ENCODE measurements at regions not wholly inside any gene's neighbourhood (a gene's known extent, or its start where the extent isn't known, plus 50 kb on each side); places are given as distances from the start of the nearest gene placed in this dataset.
A peak's percentile ranks its signal among the peaks of the same experiment; 100 is the strongest.

GRCh38 chr2:184004948-184005672 is 593.2 kb upstream of the ZNF804A start:
- H3K27ac ChIP-seq (ENCODE audit: low read length) = peak overlapping the region; percentile 37
- 77% methylated on average over 2 of the region's 2 CpGs for WGBS
- H3K4me3 ChIP-seq (ENCODE audit: low read length) = no peak overlapping the region
- H3K9me3 ChIP-seq (ENCODE audit: control insufficient read depth, low read length) = no peaks in the 10 kb centered on the region
- no peak for ATAC-seq
- no peaks in the 10 kb centered on the region for H3K4me1 ChIP-seq (ENCODE audit: control insufficient read depth, insufficient read depth, low read length)
- H3K27me3 ChIP-seq (ENCODE audit: control insufficient read depth, insufficient read depth) = no peaks in the 10 kb centered on the region
- no peak for DNase-seq
- intact Hi-C loops (cut with DNase I) = no loop called here

- intact Hi-C loops (cut with DNase I) = no loop called here
- WGBS = 55% methylated on average over 1 of the region's 1 CpG
- Histone ChIP-seq H3K9me3 (ENCODE audit: control insufficient read depth, low read length) (no peaks in the 10 kb centered on the region), H3K4me1 (ENCODE audit: control insufficient read depth, insufficient read depth, low read length) (no peaks in the 10 kb centered on the region), H3K4me3 (ENCODE audit: low read length) (no peak overlapping the region), H3K27ac (ENCODE audit: low read length) (no peak overlapping the region), H3K27me3 (ENCODE audit: control insufficient read depth, insufficient read depth) (no peaks in the 10 kb centered on the region)
- DNase-seq = no peak
- ATAC-seq = no peak
These were observed 591.3 kb upstream of the ZNF804A start for GRCh38 chr2:184006998-184007397.

DNA sequence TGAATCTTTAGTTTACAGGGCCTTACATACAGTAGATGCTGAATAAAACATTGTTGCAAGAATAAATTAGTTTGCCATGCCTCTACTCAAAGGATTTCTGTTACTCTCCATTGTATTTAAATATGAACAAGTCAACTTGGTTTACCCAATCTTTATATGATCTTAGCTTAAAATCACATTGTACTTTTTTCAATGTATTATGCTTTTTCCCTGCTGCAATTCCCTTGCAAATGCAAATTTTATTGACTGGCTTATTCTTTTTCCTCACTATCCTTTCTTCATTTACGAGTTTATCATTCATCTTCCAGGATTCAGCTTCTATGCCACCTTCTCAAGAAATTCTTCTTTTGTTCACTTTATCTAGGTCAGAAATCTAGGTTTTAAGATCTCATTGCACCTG is 571.4 kb upstream of the ZNF804A start:
- 79% methylated on average over 1 of the region's 1 CpG for WGBS
- DNase-seq = no peak
- Histone ChIP-seq H3K4me3 (ENCODE audit: low read length) (no peak overlapping the region), H3K27ac (ENCODE audit: low read length) (no peak overlapping the region), H3K4me1 (ENCODE audit: control insufficient read depth, insufficient read depth, low read length) (no peaks in the 10 kb centered on the region), H3K9me3 (ENCODE audit: control insufficient read depth, low read length) (no peaks in the 10 kb centered on the region), H3K27me3 (ENCODE audit: control insufficient read depth, insufficient read depth) (no peaks in the 10 kb centered on the region)
- no peak for ATAC-seq
- intact Hi-C loops (cut with DNase I) = no loop called here

GRCh38 chr2:184030245-184030644 is 568.1 kb upstream of the ZNF804A start:
- Histone ChIP-seq H3K9me3 (ENCODE audit: control insufficient read depth, low read length) (no peaks in the 10 kb centered on the region), H3K4me1 (ENCODE audit: control insufficient read depth, insufficient read depth, low read length) (no peaks in the 10 kb centered on the region), H3K27me3 (ENCODE audit: control insufficient read depth, insufficient read depth) (no peaks in the 10 kb centered on the region), H3K4me3 (ENCODE audit: low read length) (no peak overlapping the region), H3K27ac (ENCODE audit: low read length) (no peak overlapping the region)
- 41% methylated on average over 6 of the region's 6 CpGs for WGBS
- intact Hi-C loops (cut with DNase I) = no loop called here
- ATAC-seq = no peak
- DNase-seq = no peak

GRCh38 chr2:184030989-184031388 is 567.3 kb upstream of the ZNF804A start:
- 9% methylated on average over 1 of the region's 1 CpG for WGBS
- H3K4me3 ChIP-seq (ENCODE audit: low read length) = no peak overlapping the region
- DNase-seq (no peak), ATAC-seq (no peak)
- no peak overlapping the region for H3K27ac ChIP-seq (ENCODE audit: low read length)
- H3K9me3 ChIP-seq (ENCODE audit: control insufficient read depth, low read length) = no peaks in the 10 kb centered on the region
- intact Hi-C loops (cut with DNase I) = no loop called here
- H3K27me3 ChIP-seq (ENCODE audit: control insufficient read depth, insufficient read depth) = no peaks in the 10 kb centered on the region
- H3K4me1 ChIP-seq (ENCODE audit: control insufficient read depth, insufficient read depth, low read length) = no peaks in the 10 kb centered on the region

DNA sequence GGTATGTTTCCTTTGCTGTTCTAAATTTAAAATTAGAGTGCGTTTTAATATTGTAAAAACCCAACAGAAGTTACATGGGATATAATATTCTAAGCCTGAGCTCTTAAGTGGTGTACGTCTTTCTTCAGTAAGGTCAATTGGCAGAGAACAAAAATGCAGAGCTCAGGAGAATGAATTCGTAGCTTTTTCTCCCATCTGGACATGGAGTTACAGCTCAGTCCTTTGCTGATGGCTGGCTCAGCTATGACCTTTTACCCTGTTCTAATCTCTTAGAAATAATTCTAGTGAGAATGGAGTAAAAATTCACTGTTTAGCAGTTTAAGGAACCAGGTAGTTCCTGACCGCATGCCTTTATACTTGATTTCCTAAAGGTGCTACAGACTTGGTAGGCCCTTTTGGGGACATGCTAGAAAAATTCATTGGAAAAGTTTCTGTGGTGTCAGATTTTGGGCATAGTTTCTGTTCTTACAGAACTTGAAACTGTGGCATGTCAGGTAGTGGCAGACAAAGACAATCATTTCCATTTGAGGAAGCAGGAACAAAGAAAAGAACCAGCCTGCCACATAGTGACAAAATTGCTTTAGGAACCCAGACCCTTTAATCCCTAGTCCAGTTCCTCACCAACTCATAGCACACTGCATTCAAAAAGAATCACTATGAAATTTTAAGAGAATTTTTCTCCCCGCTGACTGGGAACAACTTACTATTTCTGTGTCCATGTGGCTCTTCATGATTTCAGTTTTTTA is 566.8 kb upstream of the ZNF804A start:
- intact Hi-C loops (cut with DNase I) = no loop called here

DNA sequence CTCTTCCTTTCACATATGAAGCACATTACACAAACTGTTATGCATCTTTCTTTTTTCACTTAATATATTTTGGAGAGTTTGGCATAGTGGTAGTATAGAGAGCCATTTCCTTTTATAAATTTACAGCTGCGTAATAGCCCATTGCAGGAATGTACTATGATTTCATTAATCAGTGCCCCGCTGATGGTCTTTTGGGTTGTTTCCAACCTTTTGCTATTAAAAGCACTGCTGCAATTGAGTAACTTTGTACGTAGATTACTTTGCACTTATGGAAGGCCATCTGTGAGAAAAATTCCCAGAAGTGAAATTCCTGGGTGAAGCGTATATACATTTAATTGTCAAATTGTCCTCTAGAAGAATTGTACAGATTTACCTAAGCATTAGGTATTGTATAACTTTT is 565.3 kb upstream of the ZNF804A start:
- Histone ChIP-seq H3K27me3 (ENCODE audit: control insufficient read depth, insufficient read depth) (no peaks in the 10 kb centered on the region), H3K9me3 (ENCODE audit: control insufficient read depth, low read length) (no peaks in the 10 kb centered on the region), H3K4me3 (ENCODE audit: low read length) (no peak overlapping the region), H3K4me1 (ENCODE audit: control insufficient read depth, insufficient read depth, low read length) (no peaks in the 10 kb centered on the region), H3K27ac (ENCODE audit: low read length) (no peak overlapping the region)
- 37% methylated on average over 4 of the region's 4 CpGs for WGBS
- intact Hi-C loops (cut with DNase I) = no loop called here
- ATAC-seq (no peak), DNase-seq (no peak)

More for the DNA sequence above, 566.8 kb upstream of the ZNF804A start:
- ATAC-seq (no peak), DNase-seq (no peak)
- Histone ChIP-seq H3K27me3 (ENCODE audit: control insufficient read depth, insufficient read depth) (no peaks in the 10 kb centered on the region), H3K9me3 (ENCODE audit: control insufficient read depth, low read length) (no peaks in the 10 kb centered on the region), H3K4me3 (ENCODE audit: low read length) (no peak overlapping the region), H3K27ac (ENCODE audit: low read length) (no peak overlapping the region), H3K4me1 (ENCODE audit: control insufficient read depth, insufficient read depth, low read length) (no peaks in the 10 kb centered on the region)
- 70% methylated on average over 5 of the region's 5 CpGs for WGBS

GRCh38 chr2:184037273-184037672 is 561.1 kb upstream of the ZNF804A start:
- no peaks in the 10 kb centered on the region for H3K4me1 ChIP-seq (ENCODE audit: control insufficient read depth, insufficient read depth, low read length)
- H3K27me3 ChIP-seq (ENCODE audit: control insufficient read depth, insufficient read depth) = no peaks in the 10 kb centered on the region
- intact Hi-C loops (cut with DNase I) = no loop called here
- no peak for DNase-seq
- 49% methylated on average over 3 of the region's 3 CpGs for WGBS
- H3K9me3 ChIP-seq (ENCODE audit: control insufficient read depth, low read length) = no peaks in the 10 kb centered on the region
- no peak for ATAC-seq
- H3K4me3 ChIP-seq (ENCODE audit: low read length) = no peak overlapping the region
- no peak overlapping the region for H3K27ac ChIP-seq (ENCODE audit: low read length)

DNA sequence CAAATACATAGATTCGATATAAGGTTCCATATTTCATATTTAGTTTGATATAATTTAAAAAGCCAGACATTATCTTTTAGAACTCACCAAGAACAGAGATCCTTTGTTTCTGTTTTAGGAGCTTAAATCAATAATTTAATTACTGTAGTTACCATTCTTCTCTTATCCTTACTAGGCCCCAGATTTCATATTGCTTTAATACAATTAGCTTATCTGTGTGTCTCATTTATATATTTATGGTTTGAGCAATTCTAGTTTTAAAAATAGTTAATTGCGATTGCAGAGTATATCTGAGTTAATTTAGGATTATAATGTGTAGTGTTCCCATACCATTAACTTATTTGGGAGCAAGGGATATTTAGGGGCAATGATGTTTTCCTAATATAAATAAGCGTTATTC is 558.8 kb upstream of the ZNF804A start:
- Histone ChIP-seq H3K27ac (ENCODE audit: low read length) (no peak overlapping the region), H3K4me1 (ENCODE audit: control insufficient read depth, insufficient read depth, low read length) (no peaks in the 10 kb centered on the region), H3K4me3 (ENCODE audit: low read length) (no peak overlapping the region), H3K27me3 (ENCODE audit: control insufficient read depth, insufficient read depth) (no peaks in the 10 kb centered on the region), H3K9me3 (ENCODE audit: control insufficient read depth, low read length) (no peaks in the 10 kb centered on the region)
- ATAC-seq (no peak), DNase-seq (no peak)
- intact Hi-C loops (cut with DNase I) = no loop called here
- WGBS = 77% methylated on average over 3 of the region's 3 CpGs

- H3K27ac ChIP-seq (ENCODE audit: low read length) = no peak overlapping the region
- H3K9me3 ChIP-seq (ENCODE audit: control insufficient read depth, low read length) = no peaks in the 10 kb centered on the region
- no peaks in the 10 kb centered on the region for H3K4me1 ChIP-seq (ENCODE audit: control insufficient read depth, insufficient read depth, low read length)
- H3K4me3 ChIP-seq (ENCODE audit: low read length) = no peak overlapping the region
- intact Hi-C loops (cut with DNase I) = no loop called here
- ATAC-seq (no peak), DNase-seq (no peak)
- WGBS = 89% methylated on average over 1 of the region's 1 CpG
- no peaks in the 10 kb centered on the region for H3K27me3 ChIP-seq (ENCODE audit: control insufficient read depth, insufficient read depth)
These were observed 558.1 kb upstream of the ZNF804A start for GRCh38 chr2:184040230-184040629.

DNA sequence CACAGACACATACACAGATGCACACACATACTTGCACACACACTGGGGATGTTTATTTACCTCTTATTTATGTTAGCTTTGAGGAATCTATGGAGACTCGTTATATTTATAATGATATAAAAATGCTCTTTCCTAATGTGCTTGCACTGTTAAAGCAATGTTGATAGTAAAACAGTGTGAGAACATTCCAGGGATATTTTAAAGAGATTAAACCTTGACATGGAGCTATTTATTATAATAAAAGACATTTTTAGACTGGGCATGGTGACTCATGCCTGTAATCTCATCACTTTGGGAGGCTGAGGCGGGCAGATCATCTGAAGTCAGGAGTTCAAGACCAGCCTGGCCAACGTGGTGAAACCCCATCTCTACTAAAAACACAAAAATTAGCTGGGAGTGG is 557.3 kb upstream of the ZNF804A start:
- intact Hi-C loops (cut with DNase I) = no loop called here

More for the DNA sequence above, 557.3 kb upstream of the ZNF804A start:
- WGBS = 24% methylated on average over 3 of the region's 3 CpGs
- DNase-seq = no peak
- no peaks in the 10 kb centered on the region for H3K4me1 ChIP-seq (ENCODE audit: control insufficient read depth, insufficient read depth, low read length)
- H3K27ac ChIP-seq (ENCODE audit: low read length) = no peak overlapping the region
- ATAC-seq = no peak
- no peak overlapping the region for H3K4me3 ChIP-seq (ENCODE audit: low read length)
- no peaks in the 10 kb centered on the region for H3K9me3 ChIP-seq (ENCODE audit: control insufficient read depth, low read length)
- no peaks in the 10 kb centered on the region for H3K27me3 ChIP-seq (ENCODE audit: control insufficient read depth, insufficient read depth)
